ENCODE measurements at regions not wholly inside any gene's neighbourhood (a gene's known extent, or its start where the extent isn't known, plus 50 kb on each side); places are given as distances from the start of the nearest gene placed in this dataset.

DNA sequence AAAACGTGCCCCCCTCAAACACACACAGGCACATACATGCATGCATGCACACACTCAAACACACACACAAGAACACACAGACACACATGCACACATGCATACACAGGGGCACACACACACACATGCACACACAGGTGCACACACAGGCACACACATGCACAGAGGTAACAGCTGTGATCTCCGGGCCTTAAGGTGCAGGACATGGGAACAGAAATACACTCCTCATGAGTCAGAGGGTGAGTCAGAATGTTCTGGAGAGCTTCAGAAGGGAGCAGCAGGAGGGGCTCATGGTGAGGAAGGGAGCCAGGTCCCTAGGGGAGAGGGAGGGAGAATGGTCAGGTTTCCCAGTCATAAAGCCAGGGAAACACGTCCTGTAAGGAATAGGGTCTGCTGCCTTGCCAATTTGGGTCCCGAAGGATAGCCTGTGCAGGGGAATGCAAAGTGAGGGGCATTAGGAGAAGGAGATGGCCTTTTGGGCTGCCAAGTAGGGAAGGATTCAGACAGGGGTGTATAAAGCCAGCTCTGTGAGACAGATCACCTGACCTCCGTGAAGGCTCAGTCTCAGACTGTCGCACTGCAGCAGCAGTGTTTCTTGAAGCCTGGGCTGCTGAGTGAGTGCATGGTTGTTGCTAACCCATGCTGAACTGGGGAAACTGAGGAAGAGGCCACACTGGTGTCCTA, 123.9 kb downstream of the MAFB start:
- TF ChIP-seq, protein P1, sequence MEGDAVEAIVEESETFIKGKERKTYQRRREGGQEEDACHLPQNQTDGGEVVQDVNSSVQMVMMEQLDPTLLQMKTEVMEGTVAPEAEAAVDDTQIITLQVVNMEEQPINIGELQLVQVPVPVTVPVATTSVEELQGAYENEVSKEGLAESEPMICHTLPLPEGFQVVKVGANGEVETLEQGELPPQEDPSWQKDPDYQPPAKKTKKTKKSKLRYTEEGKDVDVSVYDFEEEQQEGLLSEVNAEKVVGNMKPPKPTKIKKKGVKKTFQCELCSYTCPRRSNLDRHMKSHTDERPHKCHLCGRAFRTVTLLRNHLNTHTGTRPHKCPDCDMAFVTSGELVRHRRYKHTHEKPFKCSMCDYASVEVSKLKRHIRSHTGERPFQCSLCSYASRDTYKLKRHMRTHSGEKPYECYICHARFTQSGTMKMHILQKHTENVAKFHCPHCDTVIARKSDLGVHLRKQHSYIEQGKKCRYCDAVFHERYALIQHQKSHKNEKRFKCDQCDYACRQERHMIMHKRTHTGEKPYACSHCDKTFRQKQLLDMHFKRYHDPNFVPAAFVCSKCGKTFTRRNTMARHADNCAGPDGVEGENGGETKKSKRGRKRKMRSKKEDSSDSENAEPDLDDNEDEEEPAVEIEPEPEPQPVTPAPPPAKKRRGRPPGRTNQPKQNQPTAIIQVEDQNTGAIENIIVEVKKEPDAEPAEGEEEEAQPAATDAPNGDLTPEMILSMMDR (IDR thresholded peaks at IDR 0.05): no peak
- peaks cover 6% of the 10 kb centered on the region; the same call in 1 of the 2 replicates for H3K36me3 Mint-ChIP-seq (ENCODE audit: low read depth)

DNA sequence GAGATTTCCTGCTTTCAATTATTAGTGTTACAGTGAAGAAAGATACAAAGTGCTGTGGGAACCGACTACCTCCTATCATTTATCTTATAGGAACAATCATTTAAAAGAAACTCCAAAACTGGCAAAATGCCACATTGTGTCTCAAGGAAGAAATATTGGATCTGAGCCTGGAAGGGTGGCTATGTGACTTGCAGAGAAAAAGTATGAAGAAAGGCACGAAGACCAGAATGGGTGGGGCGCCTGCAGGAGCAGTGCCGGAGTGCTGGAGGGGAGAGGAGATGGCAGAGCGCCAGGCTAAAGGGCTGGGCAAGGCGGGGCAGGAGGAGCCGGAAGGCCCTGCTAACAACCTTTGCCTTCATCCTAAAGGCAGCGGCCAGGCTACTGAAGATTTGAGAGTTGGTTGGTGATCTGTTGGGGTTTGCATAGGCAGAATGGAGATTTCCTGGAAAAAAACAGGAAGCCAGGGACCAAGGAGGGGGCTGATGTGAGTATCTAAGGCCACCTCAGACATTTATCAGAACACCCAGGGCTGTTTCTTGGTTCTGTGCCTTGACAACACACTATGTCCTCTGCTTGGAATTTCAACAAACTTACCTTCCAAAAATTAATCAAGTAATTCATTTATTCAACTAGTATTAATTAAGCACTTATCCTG, 125.6 kb downstream of the MAFB start:
- Mint-ChIP-seq H3K4me3 (no peak overlapping the region), H3K27me3 (ENCODE audit: insufficient read depth) (peaks cover 4% of the 10 kb centered on the region), H3K4me1 (ENCODE audit: low read depth) (no peaks in the 10 kb centered on the region), H3K27ac (no peak overlapping the region), H3K36me3 (ENCODE audit: low read depth) (peaks cover 6% of the 10 kb centered on the region; the same call in 1 of the 2 replicates), H3K9me3 (peaks cover 52% of the 10 kb centered on the region)
- no peak for DNase-seq
- TF ChIP-seq, protein P1 (IDR thresholded peaks at IDR 0.05): no peak

More for the DNA sequence above, 123.9 kb downstream of the MAFB start:
- Mint-ChIP-seq H3K27me3 (ENCODE audit: insufficient read depth) (peaks cover 4% of the 10 kb centered on the region), H3K27ac (no peak overlapping the region), H3K9me3 (peaks cover 54% of the 10 kb centered on the region), H3K4me3 (no peak overlapping the region), H3K4me1 (ENCODE audit: low read depth) (no peaks in the 10 kb centered on the region)
- no peak for DNase-seq

DNA sequence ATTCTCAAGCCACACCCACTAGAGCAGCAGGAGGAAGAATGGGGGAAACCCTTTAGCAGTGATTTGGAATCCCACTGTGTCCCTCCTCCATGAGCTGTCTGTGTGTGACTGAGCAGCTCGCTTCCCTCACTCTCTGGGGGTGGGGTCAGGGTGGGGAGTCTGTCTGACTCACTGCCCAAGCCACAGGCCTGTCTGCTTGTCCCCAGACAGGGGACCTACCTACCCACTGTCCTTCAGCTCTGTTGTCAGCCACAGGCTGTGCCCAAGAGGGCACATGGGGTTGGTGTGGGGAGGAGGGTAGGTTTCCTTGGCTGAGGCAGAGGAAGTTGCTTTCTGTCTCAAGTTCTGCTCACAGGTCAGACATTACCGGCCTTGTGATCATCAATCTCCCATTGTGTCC, 127.0 kb downstream of the MAFB start:
- Mint-ChIP-seq H3K36me3 (ENCODE audit: low read depth) (peaks cover 6% of the 10 kb centered on the region; the same call in 1 of the 2 replicates), H3K4me1 (ENCODE audit: low read depth) (no peaks in the 10 kb centered on the region), H3K27me3 (ENCODE audit: insufficient read depth) (peaks cover 4% of the 10 kb centered on the region), H3K4me3 (no peak overlapping the region), H3K9me3 (peaks cover 47% of the 10 kb centered on the region), H3K27ac (no peak overlapping the region)
- DNase-seq: no peak
- TF ChIP-seq, protein P1 (IDR thresholded peaks at IDR 0.05): no peak

DNA sequence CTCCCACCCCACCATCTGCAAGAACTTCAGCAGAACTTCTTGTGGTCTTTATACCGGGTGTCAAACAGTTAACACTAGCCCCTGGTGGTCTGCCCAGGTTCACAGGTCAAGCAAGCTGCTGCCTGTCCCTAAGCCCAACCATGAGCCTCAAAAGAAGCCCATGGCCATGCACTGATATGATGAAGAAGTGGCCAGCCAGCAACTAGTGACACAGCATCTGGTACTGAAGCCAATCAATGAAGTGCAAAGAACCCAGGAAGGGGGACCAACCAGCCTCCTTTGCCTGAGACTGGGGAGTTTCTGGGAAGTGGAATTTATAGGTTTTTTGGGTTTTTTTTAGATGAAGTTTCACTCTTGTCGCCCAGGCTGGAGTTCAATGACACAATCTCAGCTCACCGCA, 127.8 kb downstream of the MAFB start:
- Mint-ChIP-seq H3K4me3 (no peak overlapping the region), H3K4me1 (ENCODE audit: low read depth) (no peaks in the 10 kb centered on the region), H3K27me3 (ENCODE audit: insufficient read depth) (peaks cover 4% of the 10 kb centered on the region), H3K27ac (no peak overlapping the region), H3K9me3 (peaks cover 44% of the 10 kb centered on the region), H3K36me3 (ENCODE audit: low read depth) (peaks cover 6% of the 10 kb centered on the region; the same call in 1 of the 2 replicates)
- TF ChIP-seq, protein P1 (IDR thresholded peaks at IDR 0.05): no peak
- no peak for DNase-seq

DNA sequence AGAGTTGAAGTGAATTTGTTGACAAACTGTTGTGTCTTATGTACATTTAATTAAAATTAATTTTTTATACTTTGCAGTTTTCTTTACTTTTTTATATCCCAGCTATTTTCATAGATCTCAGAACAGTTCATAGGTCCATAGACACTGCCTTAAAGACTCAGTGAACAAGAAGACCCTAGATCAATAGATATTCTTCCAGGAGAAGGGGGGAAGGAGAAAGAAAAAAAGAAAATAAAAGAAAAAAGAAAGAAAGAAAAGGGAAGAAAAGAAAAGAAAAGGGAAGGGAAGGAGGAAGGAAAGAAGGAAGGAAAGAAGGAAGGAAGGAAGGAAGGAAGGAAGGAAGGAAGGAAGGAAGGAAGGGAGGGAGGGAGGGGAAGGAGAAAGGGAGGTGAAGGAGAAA, 130.8 kb downstream of the MAFB start:
- TF ChIP-seq, protein P1 (IDR thresholded peaks at IDR 0.05): no peak
- Mint-ChIP-seq H3K27ac (no peak overlapping the region), H3K27me3 (ENCODE audit: insufficient read depth) (peaks cover 2% of the 10 kb centered on the region), H3K36me3 (ENCODE audit: low read depth) (peaks cover 6% of the 10 kb centered on the region; the same call in 1 of the 2 replicates), H3K4me1 (ENCODE audit: low read depth) (no peaks in the 10 kb centered on the region), H3K4me3 (no peak overlapping the region), H3K9me3 (peaks cover 53% of the 10 kb centered on the region)
- no peak for DNase-seq
